ENCODE measurements at regions not wholly inside any gene's neighbourhood (a gene's known extent, or its start where the extent isn't known, plus 50 kb on each side); places are given as distances from the start of the nearest gene placed in this dataset.

DNA sequence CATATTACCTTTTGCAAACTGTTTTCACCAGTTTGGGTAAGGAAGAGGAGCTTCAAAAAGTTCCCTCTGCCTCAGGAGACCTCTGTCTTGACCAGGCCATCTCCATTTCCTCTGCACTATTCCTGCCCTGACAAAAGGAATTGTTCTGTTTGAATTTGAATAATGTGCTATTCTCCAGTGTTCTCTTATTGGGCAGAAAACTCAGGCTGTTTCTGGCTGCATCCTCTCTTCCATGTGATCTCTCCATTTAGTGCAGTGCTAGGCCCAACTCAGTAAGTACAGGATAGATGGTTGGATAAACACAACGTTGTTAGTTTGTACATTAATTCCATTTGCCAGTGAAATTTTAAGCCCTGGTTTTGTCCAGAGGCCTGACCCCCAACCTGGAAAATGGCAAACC is 102.2 kb upstream of the CELF4 start:
- no peak overlapping the region for H3K27ac ChIP-seq
- TF ChIP-seq CTCF (IDR thresholded peaks at IDR 0.05): no peak
- no peak for TF ChIP-seq EZH2phosphoT487 (IDR thresholded peaks at IDR 0.05)
- TF ChIP-seq EZH2 (IDR thresholded peaks at IDR 0.05): no peak
- H3K27ac Mint-ChIP-seq: no peak overlapping the region
- H3K9me3 ChIP-seq (ENCODE audit: low read depth): no peaks in the 10 kb centered on the region
- H3K36me3 ChIP-seq: no peaks in the 10 kb centered on the region
- peaks cover 12% of the 10 kb centered on the region for H3K27me3 Mint-ChIP-seq (ENCODE audit: insufficient read depth, low read depth)
- no peaks in the 10 kb centered on the region for H3K9me3 Mint-ChIP-seq
- H3K36me3 Mint-ChIP-seq: peaks cover 2% of the 10 kb centered on the region
- H3F3A ChIP-seq (ENCODE audit: low read depth): peaks cover 22% of the 10 kb centered on the region
- no peak for DNase-seq (ENCODE audit: low spot score)
- no peak overlapping the region for H3K4me3 Mint-ChIP-seq
- no peak overlapping the region for H3K4me3 ChIP-seq
- no peaks in the 10 kb centered on the region for H4K20me1 ChIP-seq (ENCODE audit: low read depth)
- H3K9ac ChIP-seq: no peak overlapping the region
- no peak overlapping the region for H2AFZ ChIP-seq (replicated peaks)
- H3K27me3 ChIP-seq: no peaks in the 10 kb centered on the region
- H3K4me2 ChIP-seq: no peak overlapping the region
- H3K4me1 Mint-ChIP-seq: peaks cover 33% of the 10 kb centered on the region
- H3K4me1 ChIP-seq: peaks cover 20% of the 10 kb centered on the region
- no peaks in the 10 kb centered on the region for H3K79me2 ChIP-seq (ENCODE audit: low read depth)

DNA sequence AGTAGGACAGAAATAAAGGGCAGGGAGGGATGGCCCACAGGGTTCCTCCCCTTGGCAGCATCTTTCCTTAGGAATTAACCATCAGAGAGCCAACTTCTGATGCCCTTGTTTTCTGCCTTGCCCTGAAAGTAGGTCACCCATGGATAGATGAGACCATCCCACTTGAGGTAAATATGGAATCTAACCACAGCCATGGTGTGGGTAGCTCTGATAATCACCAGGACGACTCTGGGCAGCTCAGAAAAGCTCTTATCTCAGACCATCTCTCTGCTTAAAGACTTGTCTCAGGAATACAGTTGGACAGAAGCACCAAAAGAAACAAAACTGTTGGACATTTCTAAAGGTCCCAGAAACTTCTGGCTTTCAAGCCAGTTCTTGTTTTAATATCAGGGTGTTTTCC is 101.4 kb upstream of the CELF4 start:
- H4K20me1 ChIP-seq (ENCODE audit: low read depth): no peaks in the 10 kb centered on the region
- TF ChIP-seq CTCF (IDR thresholded peaks at IDR 0.05) (no peak), EZH2 (IDR thresholded peaks at IDR 0.05) (no peak), EZH2phosphoT487 (IDR thresholded peaks at IDR 0.05) (no peak)
- Mint-ChIP-seq H3K27me3 (ENCODE audit: insufficient read depth, low read depth) (peaks cover 12% of the 10 kb centered on the region), H3K4me1 (peaks cover 33% of the 10 kb centered on the region), H3K9me3 (no peaks in the 10 kb centered on the region), H3K36me3 (peaks cover 2% of the 10 kb centered on the region), H3K4me3 (no peak overlapping the region), H3K27ac (no peak overlapping the region)
- no peaks in the 10 kb centered on the region for H3K27me3 ChIP-seq
- no peak overlapping the region for H2AFZ ChIP-seq (replicated peaks)
- no peaks in the 10 kb centered on the region for H3K36me3 ChIP-seq
- no peak overlapping the region for H3K4me3 ChIP-seq
- H3K27ac ChIP-seq: no peak overlapping the region
- DNase-seq (ENCODE audit: low spot score): no peak
- H3K9me3 ChIP-seq (ENCODE audit: low read depth): no peaks in the 10 kb centered on the region
- H3K9ac ChIP-seq: no peak overlapping the region
- H3K79me2 ChIP-seq (ENCODE audit: low read depth): no peaks in the 10 kb centered on the region
- no peak overlapping the region for H3K4me2 ChIP-seq
- peaks cover 20% of the 10 kb centered on the region for H3K4me1 ChIP-seq
- peaks cover 22% of the 10 kb centered on the region for H3F3A ChIP-seq (ENCODE audit: low read depth)

GRCh38 chr18:37666451-37666850 is 100.9 kb upstream of the CELF4 start:
- Mint-ChIP-seq H3K36me3 (peaks cover 2% of the 10 kb centered on the region), H3K27me3 (ENCODE audit: insufficient read depth, low read depth) (peaks cover 12% of the 10 kb centered on the region), H3K27ac (no peak overlapping the region), H3K9me3 (no peaks in the 10 kb centered on the region), H3K4me3 (no peak overlapping the region), H3K4me1 (peaks cover 33% of the 10 kb centered on the region)
- Histone ChIP-seq H3K4me3 (no peak overlapping the region), H3K79me2 (ENCODE audit: low read depth) (no peaks in the 10 kb centered on the region), H3K4me1 (peaks cover 20% of the 10 kb centered on the region), H3F3A (ENCODE audit: low read depth) (peaks cover 22% of the 10 kb centered on the region), H3K36me3 (no peaks in the 10 kb centered on the region), H3K27ac (no peak overlapping the region), H3K4me2 (no peak overlapping the region), H2AFZ (replicated peaks) (no peak overlapping the region), H3K9me3 (ENCODE audit: low read depth) (no peaks in the 10 kb centered on the region), H3K9ac (no peak overlapping the region), H3K27me3 (no peaks in the 10 kb centered on the region), H4K20me1 (ENCODE audit: low read depth) (no peaks in the 10 kb centered on the region)
- no peak for TF ChIP-seq EZH2phosphoT487 (IDR thresholded peaks at IDR 0.05)
- TF ChIP-seq CTCF (IDR thresholded peaks at IDR 0.05): no peak
- TF ChIP-seq EZH2 (IDR thresholded peaks at IDR 0.05): no peak
- DNase-seq (ENCODE audit: low spot score): no peak
